Loucy (cell line): ENCODE measurements at regions not wholly inside any gene's neighbourhood (a gene's known extent, or its start where the extent isn't known, plus 50 kb on each side); places are given as distances from the start of the nearest gene placed in this dataset.

Experiments used
- EZH2phosphoT487 ChIP-seq: fragments of 200-600 bp; IDR thresholded peaks from 2 replicates; pipeline ENCODE4 v1.6.1; 2018; ENCODE audit warnings: antibody characterized with exemption, mild to moderate bottlenecking, moderate library complexity, borderline replicate concordance
- TF ChIP-seq, protein P1 (sequence below): fragments of 200-600 bp; sonication (generic); conservative IDR thresholded peaks from 2 replicates; pipeline ENCODE4 v1.5.1; 2014; ENCODE audit warnings: mild to moderate bottlenecking, antibody characterized with exemption, low read length

DNA sequence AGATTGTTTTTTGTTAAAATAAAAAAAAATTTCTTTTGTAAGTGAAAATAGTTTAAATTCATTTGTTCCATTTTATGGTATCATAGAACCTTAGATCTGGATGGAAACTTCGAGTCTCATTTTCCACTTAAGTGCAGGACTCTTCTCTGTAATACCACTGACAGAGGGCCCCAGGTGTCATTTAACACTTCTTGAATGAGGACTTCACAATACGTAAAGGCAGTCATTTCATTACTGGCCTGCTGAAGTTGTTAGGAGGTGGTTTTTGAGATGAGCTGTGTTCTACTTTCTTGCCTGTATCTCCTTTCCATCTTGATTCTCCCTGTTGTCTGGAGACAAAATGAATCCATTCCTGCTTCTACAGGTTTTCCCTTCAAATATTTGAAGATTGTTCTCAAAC lies 455.3 kb downstream of the DMRT2 start:
- TF ChIP-seq, protein P1, sequence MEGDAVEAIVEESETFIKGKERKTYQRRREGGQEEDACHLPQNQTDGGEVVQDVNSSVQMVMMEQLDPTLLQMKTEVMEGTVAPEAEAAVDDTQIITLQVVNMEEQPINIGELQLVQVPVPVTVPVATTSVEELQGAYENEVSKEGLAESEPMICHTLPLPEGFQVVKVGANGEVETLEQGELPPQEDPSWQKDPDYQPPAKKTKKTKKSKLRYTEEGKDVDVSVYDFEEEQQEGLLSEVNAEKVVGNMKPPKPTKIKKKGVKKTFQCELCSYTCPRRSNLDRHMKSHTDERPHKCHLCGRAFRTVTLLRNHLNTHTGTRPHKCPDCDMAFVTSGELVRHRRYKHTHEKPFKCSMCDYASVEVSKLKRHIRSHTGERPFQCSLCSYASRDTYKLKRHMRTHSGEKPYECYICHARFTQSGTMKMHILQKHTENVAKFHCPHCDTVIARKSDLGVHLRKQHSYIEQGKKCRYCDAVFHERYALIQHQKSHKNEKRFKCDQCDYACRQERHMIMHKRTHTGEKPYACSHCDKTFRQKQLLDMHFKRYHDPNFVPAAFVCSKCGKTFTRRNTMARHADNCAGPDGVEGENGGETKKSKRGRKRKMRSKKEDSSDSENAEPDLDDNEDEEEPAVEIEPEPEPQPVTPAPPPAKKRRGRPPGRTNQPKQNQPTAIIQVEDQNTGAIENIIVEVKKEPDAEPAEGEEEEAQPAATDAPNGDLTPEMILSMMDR, result no peak
- TF ChIP-seq EZH2phosphoT487, result no peak
